OCI-LY3 (cell line): ENCODE measurements at regions not wholly inside any gene's neighbourhood (a gene's known extent, or its start where the extent isn't known, plus 50 kb on each side); places are given as distances from the start of the nearest gene placed in this dataset.

Experiments
- H2AFZ ChIP-seq: fragments of 200-600, 300-600 bp; shearing (Covaris generic); 2 replicates; pipeline ENCODE4 v1.6.0; 2014; ENCODE audit warnings: antibody characterized with exemption, low read depth, low read length
- H3K27ac ChIP-seq: fragments of 200-600, 300-600 bp; sonication (generic); 2 replicates; pipeline ENCODE4 v1.5.1; 2014; ENCODE audit warnings: mild to moderate bottlenecking, low read length, moderate library complexity, mixed read lengths
- H3K27me3 ChIP-seq: fragments of 200-600, 300-600 bp; sonication (generic); 2 replicates; pipeline ENCODE4 v1.6.1; 2014; ENCODE audit warnings: low read depth, low read length, mixed read lengths
- H3K36me3 ChIP-seq: fragments of 200-600, 300-600 bp; sonication (generic); replicated peaks from 2 replicates; pipeline ENCODE3; 2014; ENCODE audit warnings: low read depth, low read length, mixed read lengths
- H3K4me1 ChIP-seq: fragments of 300-600, 200-600 bp; sonication (generic); 2 replicates; pipeline ENCODE4 v1.6.1; 2014; ENCODE audit warnings: low read length, mixed read lengths
- H3K4me2 ChIP-seq: fragments of 200-600, 300-600 bp; sonication (generic); 2 replicates; pipeline ENCODE4 v1.6.1; 2014; ENCODE audit warnings: low read length, mixed read lengths
- H3K4me3 ChIP-seq: fragments of 300-600, 200-600 bp; sonication (generic); 2 replicates; pipeline ENCODE4 v1.5.1; 2014; ENCODE audit warnings: antibody characterized with exemption, mild to moderate bottlenecking, low read length, moderate library complexity
- H3K79me2 ChIP-seq: fragments of 300-600, 200-600 bp; shearing (Covaris generic); 2 replicates; pipeline ENCODE4 v1.6.1; 2014; ENCODE audit warnings: mild to moderate bottlenecking, low read length, mixed read lengths
- H3K9ac ChIP-seq: fragments of 300-600, 200-600 bp; shearing (Covaris generic); 2 replicates; pipeline ENCODE4 v1.6.0; 2014; ENCODE audit warnings: mild to moderate bottlenecking, low read length, moderate library complexity
- H3K9me3 ChIP-seq: fragments of 200-600, 300-600 bp; shearing (Covaris generic); 2 replicates; pipeline ENCODE4 v1.6.1; 2014; ENCODE audit warnings: low read length, mixed read lengths; ENCODE audit not compliant: insufficient read depth
- H4K20me1 ChIP-seq: fragments of 200-600, 300-600 bp; sonication (generic); 2 replicates; pipeline ENCODE4 v1.6.1; 2016; ENCODE audit warnings: low read length, mixed read lengths; ENCODE audit not compliant: insufficient read depth
- EZH2phosphoT487 ChIP-seq: fragments of 200-600 bp; shearing (Covaris generic); IDR thresholded peaks from 2 replicates; pipeline ENCODE4 v1.6.1; 2018; ENCODE audit warnings: antibody characterized with exemption, mixed run types, low read depth
- TF ChIP-seq, protein P1 (sequence below): fragments of 200-600, 300-600 bp; sonication (generic); IDR thresholded peaks from 2 replicates; pipeline ENCODE4 v1.5.1; 2014; ENCODE audit warnings: antibody characterized with exemption, low read length, low read depth

DNA sequence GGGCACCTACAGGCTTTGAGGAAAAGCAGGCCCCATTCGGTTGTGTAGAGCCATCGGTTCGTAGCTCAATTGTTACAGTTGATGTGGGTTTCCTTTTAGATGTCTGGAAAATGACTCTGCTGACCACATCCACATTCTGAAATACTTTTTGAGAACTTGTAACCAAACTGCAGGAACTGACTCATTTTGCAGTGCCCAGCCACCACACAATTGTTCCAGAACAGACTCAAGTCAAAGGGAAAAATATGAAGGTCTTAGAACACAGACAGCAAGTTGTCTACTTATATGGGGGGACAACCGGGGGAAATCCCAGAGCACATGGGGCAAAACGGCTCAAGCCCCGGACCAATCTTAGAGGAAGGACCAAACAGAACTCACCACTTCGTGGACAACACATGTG, 557.6 kb upstream of the DIPK2B start:
- peak overlapping the region; percentile 63 for H3K4me3 ChIP-seq

GRCh38 chrX:45757272-45757671, 556.6 kb upstream of the DIPK2B start:
- Histone ChIP-seq H2AFZ (no peak overlapping the region), H3K27ac (peak overlapping the region; percentile 96), H3K79me2 (peaks cover 86% of the 10 kb centered on the region), H3K27me3 (no peaks in the 10 kb centered on the region), H4K20me1 (peaks cover 27% of the 10 kb centered on the region), H3K4me3 (peak overlapping the region; percentile 60; the same call in 1 of the 2 replicates), H3K9me3 (no peaks in the 10 kb centered on the region), H3K36me3 (peaks cover 44% of the 10 kb centered on the region), H3K4me2 (peak overlapping the region; percentile 85), H3K4me1 (peaks cover 91% of the 10 kb centered on the region), H3K9ac (peak overlapping the region; percentile 55; the same call in 1 of the 2 replicates)
- TF ChIP-seq, protein P1, sequence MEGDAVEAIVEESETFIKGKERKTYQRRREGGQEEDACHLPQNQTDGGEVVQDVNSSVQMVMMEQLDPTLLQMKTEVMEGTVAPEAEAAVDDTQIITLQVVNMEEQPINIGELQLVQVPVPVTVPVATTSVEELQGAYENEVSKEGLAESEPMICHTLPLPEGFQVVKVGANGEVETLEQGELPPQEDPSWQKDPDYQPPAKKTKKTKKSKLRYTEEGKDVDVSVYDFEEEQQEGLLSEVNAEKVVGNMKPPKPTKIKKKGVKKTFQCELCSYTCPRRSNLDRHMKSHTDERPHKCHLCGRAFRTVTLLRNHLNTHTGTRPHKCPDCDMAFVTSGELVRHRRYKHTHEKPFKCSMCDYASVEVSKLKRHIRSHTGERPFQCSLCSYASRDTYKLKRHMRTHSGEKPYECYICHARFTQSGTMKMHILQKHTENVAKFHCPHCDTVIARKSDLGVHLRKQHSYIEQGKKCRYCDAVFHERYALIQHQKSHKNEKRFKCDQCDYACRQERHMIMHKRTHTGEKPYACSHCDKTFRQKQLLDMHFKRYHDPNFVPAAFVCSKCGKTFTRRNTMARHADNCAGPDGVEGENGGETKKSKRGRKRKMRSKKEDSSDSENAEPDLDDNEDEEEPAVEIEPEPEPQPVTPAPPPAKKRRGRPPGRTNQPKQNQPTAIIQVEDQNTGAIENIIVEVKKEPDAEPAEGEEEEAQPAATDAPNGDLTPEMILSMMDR: no peak
- TF ChIP-seq EZH2phosphoT487: no peak

More for the DNA sequence above, 557.6 kb upstream of the DIPK2B start:
- H2AFZ ChIP-seq: no peak overlapping the region
- H3K4me2 ChIP-seq: peak overlapping the region; percentile 85
- peaks cover 83% of the 10 kb centered on the region for H3K79me2 ChIP-seq
- no peaks in the 10 kb centered on the region for H3K9me3 ChIP-seq
- no peaks in the 10 kb centered on the region for H3K27me3 ChIP-seq
- peaks cover 88% of the 10 kb centered on the region for H3K4me1 ChIP-seq
- peak overlapping the region; percentile 96 for H3K27ac ChIP-seq
- TF ChIP-seq, protein P1: no peak
- peak; percentile 58; the same call in 1 of the 2 replicates for TF ChIP-seq EZH2phosphoT487
- H4K20me1 ChIP-seq: peaks cover 18% of the 10 kb centered on the region
- H3K9ac ChIP-seq: peak overlapping the region; percentile 78
- peaks cover 34% of the 10 kb centered on the region for H3K36me3 ChIP-seq

DNA sequence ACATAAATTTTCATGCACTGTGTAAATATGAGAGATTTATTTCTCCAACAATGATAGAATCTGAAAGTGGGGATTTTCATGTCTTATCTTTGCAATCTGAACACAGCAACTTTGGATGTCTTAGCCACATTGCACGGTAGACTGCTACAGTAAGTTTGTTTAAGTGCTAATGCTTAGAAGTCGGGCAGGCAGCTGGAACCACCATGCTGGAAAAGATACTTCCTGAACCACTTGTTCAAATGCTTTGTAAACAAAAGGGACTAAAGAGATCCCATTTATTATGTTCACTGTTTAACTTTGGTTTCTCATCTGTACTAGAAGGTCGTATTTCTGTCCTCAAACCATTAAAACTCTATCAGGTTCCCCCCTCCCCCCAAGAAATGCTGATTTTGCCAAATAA, 555.9 kb upstream of the DIPK2B start:
- H4K20me1 ChIP-seq: peaks cover 34% of the 10 kb centered on the region

GRCh38 chrX:45755703-45756102, 555.0 kb upstream of the DIPK2B start:
- peaks cover 53% of the 10 kb centered on the region for H3K36me3 ChIP-seq
- H3K27ac ChIP-seq: peak overlapping the region; percentile 96
- H3K9ac ChIP-seq: no peak overlapping the region
- no peaks in the 10 kb centered on the region for H3K9me3 ChIP-seq
- H3K27me3 ChIP-seq: no peaks in the 10 kb centered on the region
- peaks cover 43% of the 10 kb centered on the region for H4K20me1 ChIP-seq
- peaks cover 86% of the 10 kb centered on the region for H3K79me2 ChIP-seq
- no peak overlapping the region for H2AFZ ChIP-seq
- H3K4me3 ChIP-seq: no peak overlapping the region
- H3K4me1 ChIP-seq: peaks cover 91% of the 10 kb centered on the region
- TF ChIP-seq, protein P1: no peak
- TF ChIP-seq EZH2phosphoT487: no peak
- H3K4me2 ChIP-seq: peak overlapping the region; percentile 85

More for the DNA sequence above, 555.9 kb upstream of the DIPK2B start:
- H3K4me3 ChIP-seq: peak overlapping the region; percentile 60; the same call in 1 of the 2 replicates
- H3K4me2 ChIP-seq: peak overlapping the region; percentile 85
- H3K9ac ChIP-seq: no peak overlapping the region
- TF ChIP-seq EZH2phosphoT487: no peak
- TF ChIP-seq, protein P1: no peak
- H2AFZ ChIP-seq: no peak overlapping the region
- H3K9me3 ChIP-seq: no peaks in the 10 kb centered on the region
- H3K27ac ChIP-seq: peak overlapping the region; percentile 96; the same call in 1 of the 2 replicates
- H3K36me3 ChIP-seq: peaks cover 51% of the 10 kb centered on the region
- no peaks in the 10 kb centered on the region for H3K27me3 ChIP-seq
- H3K4me1 ChIP-seq: peaks cover 91% of the 10 kb centered on the region
- H3K79me2 ChIP-seq: peaks cover 86% of the 10 kb centered on the region
